IMR-90 (cell line): ENCODE measurements at regions not wholly inside any gene's neighbourhood (a gene's known extent, or its start where the extent isn't known, plus 50 kb on each side); places are given as distances from the start of the nearest gene placed in this dataset.

Experiments used
- ATAC-seq: fragments of 200-7000 bp; cut with Tn5 transposase; 2 replicates; pipeline ENCODE4 v1.9.1; 2020; ENCODE audit warnings: low read depth, mild to moderate bottlenecking, moderate library complexity
- BruUV-seq: library from RNA; stranded (reverse); fragments of 400-500 nt; replicated peaks from 2 replicates; lab custom pipeline; 2021; lab: Mats Ljungman, UMichigan
- CTCF ChIA-PET: fragments of 300-600 bp; formaldehyde crosslinking; extraction: SDS; loops from one replicate; lab custom pipeline; 2021; ENCODE audit warnings: antibody characterized with exemption; lab: Yijun Ruan, JAX
- POLR2A ChIA-PET: fragments of 300-600 bp; sonication (Branson Sonifier 250); formaldehyde crosslinking; loops from one replicate; lab custom pipeline; 2022; ENCODE audit warnings: antibody characterized with exemption; ENCODE audit not compliant: unreplicated experiment; lab: Charles Lee
- DNase-seq: peaks from one replicate; pipeline ENCODE4 v3.0.0; 2013
- H2AFZ ChIP-seq: replicated peaks from 2 replicates; pipeline ENCODE3; 2013; ENCODE audit warnings: low read length, mild to moderate bottlenecking; ENCODE audit not compliant: poor library complexity
- H2AK5ac ChIP-seq: 2 replicates; pipeline ENCODE4 v1.6.1; 2013; ENCODE audit warnings: low read depth, low read length, inconsistent platforms
- H2AK9ac ChIP-seq: replicated peaks from 2 replicates; pipeline ENCODE3; 2013; ENCODE audit warnings: mild to moderate bottlenecking, low read depth, low read length, moderate library complexity; ENCODE audit not compliant: poor library complexity
- H2BK120ac ChIP-seq: 2 replicates; pipeline ENCODE4 v1.6.1; 2013; ENCODE audit warnings: low read depth, low read length, inconsistent platforms
- H2BK15ac ChIP-seq: 3 replicates; pipeline ENCODE4 v1.6.1; 2013; ENCODE audit warnings: low read depth, low read length, inconsistent platforms
- H2BK20ac ChIP-seq: 2 replicates; pipeline ENCODE4 v1.6.1; 2013; ENCODE audit warnings: low read depth, mild to moderate bottlenecking, inconsistent platforms, low read length, moderate library complexity
- H2BK5ac ChIP-seq: 2 replicates; pipeline ENCODE4 v1.6.1; 2013; ENCODE audit warnings: mild to moderate bottlenecking, low read depth, low read length, inconsistent platforms; ENCODE audit not compliant: poor library complexity, severe bottlenecking
- H3K14ac ChIP-seq: replicated peaks from 2 replicates; pipeline ENCODE4 v1.6.1; 2013; ENCODE audit warnings: low read depth, low read length, inconsistent platforms
- H3K18ac ChIP-seq: 2 replicates; pipeline ENCODE4 v1.6.1; 2013; ENCODE audit warnings: low read depth, low read length, control low read depth
- H3K23ac ChIP-seq: 2 replicates; pipeline ENCODE4 v1.6.1; 2013; ENCODE audit warnings: low read depth, low read length, inconsistent platforms
- H3K27ac ChIP-seq: 2 replicates; pipeline ENCODE4 v1.5.1; 2013; ENCODE audit warnings: mild to moderate bottlenecking, control low read depth, low read length; ENCODE audit not compliant: insufficient read depth
- H3K27me3 ChIP-seq: 2 replicates; pipeline ENCODE4 v1.6.1; 2013; ENCODE audit warnings: low read length; ENCODE audit not compliant: control insufficient read depth, insufficient read depth
- H3K36me3 ChIP-seq: 2 replicates; pipeline ENCODE4 v1.6.1; 2013; ENCODE audit warnings: low read length, mixed read lengths; ENCODE audit not compliant: control insufficient read depth, insufficient read depth
- H3K4ac ChIP-seq: 2 replicates; pipeline ENCODE4 v1.6.1; 2013; ENCODE audit warnings: low read depth, low read length, inconsistent platforms
- H3K4me1 ChIP-seq: 2 replicates; pipeline ENCODE4 v1.6.1; 2013; ENCODE audit warnings: low read length, mixed read lengths; ENCODE audit not compliant: control insufficient read depth, insufficient read depth
- H3K4me2 ChIP-seq: 2 replicates; pipeline ENCODE4 v1.6.1; 2013; ENCODE audit warnings: low read depth, mild to moderate bottlenecking, control low read depth, low read length, moderate library complexity
- H3K4me3 ChIP-seq: 2 replicates; pipeline ENCODE4 v1.5.1; 2013; ENCODE audit warnings: low read depth, mild to moderate bottlenecking, control low read depth, low read length, moderate library complexity; ENCODE audit not compliant: insufficient read depth
- H3K56ac ChIP-seq: 2 replicates; pipeline ENCODE4 v1.6.1; 2013; ENCODE audit warnings: low read length, inconsistent platforms; ENCODE audit not compliant: insufficient read depth; ENCODE audit errors: extremely low read depth
- H3K79me1 ChIP-seq, 2 experiments: 2 replicates each; pipeline ENCODE4 v1.6.1; 2013; ENCODE audit warnings: low read length in 2 of 2, inconsistent platforms in 1 of 2, low read depth in 1 of 2
- H3K9ac ChIP-seq: 2 replicates; pipeline ENCODE4 v1.6.1; 2013; ENCODE audit warnings: low read depth, low read length, control low read depth
- H3K9me1 ChIP-seq: 2 replicates; pipeline ENCODE4 v1.6.1; 2013; ENCODE audit warnings: low read length, inconsistent platforms; ENCODE audit not compliant: insufficient read depth
- H3K9me3 ChIP-seq: 2 replicates; pipeline ENCODE4 v1.6.1; 2013; ENCODE audit warnings: low read length; ENCODE audit not compliant: control insufficient read depth, insufficient read depth
- H4K20me1 ChIP-seq: 2 replicates; pipeline ENCODE4 v1.6.1; 2013; ENCODE audit warnings: low read length, inconsistent platforms; ENCODE audit not compliant: insufficient read depth
- H4K5ac ChIP-seq: 2 replicates; pipeline ENCODE4 v1.6.1; 2013; ENCODE audit warnings: mild to moderate bottlenecking, low read depth, low read length, control low read depth
- H4K8ac ChIP-seq, 2 experiments: 2 replicates each; pipeline ENCODE4 v1.6.1; 2013; ENCODE audit warnings: low read depth in 2 of 2, low read length in 2 of 2, control low read depth in 1 of 2, inconsistent platforms in 1 of 2
- H4K91ac ChIP-seq: 2 replicates; pipeline ENCODE4 v1.6.1; 2013; ENCODE audit warnings: low read depth, low read length, inconsistent platforms; ENCODE audit not compliant: insufficient read depth
- BHLHE40 ChIP-seq: fragments of 150-350 bp; IDR thresholded peaks from 2 replicates; pipeline ENCODE4 v1.6.1; 2016; ENCODE audit warnings: mild to moderate bottlenecking, low read depth, low read length
- CEBPB ChIP-seq: IDR thresholded peaks from 2 replicates; pipeline ENCODE4 v1.6.1; 2012; ENCODE audit warnings: low read depth, low read length, improper control_type of control experiment
- CHD1 ChIP-seq: IDR thresholded peaks from 2 replicates; pipeline ENCODE4 v1.6.1; 2012; ENCODE audit warnings: low read depth, low read length, improper control_type of control experiment
- CTCF ChIP-seq: conservative IDR thresholded peaks from 2 replicates; pipeline ENCODE4 v1.5.1; 2012; ENCODE audit warnings: mild to moderate bottlenecking, low read depth, low read length, improper control_type of control experiment
- ELK1 ChIP-seq: fragments of 150-350 bp; IDR thresholded peaks from 2 replicates; pipeline ENCODE4 v1.6.1; 2016; ENCODE audit warnings: low read depth, mild to moderate bottlenecking, low read length, moderate library complexity, borderline replicate concordance
- FOS ChIP-seq: fragments of 150-350 bp; IDR thresholded peaks from 2 replicates; pipeline ENCODE4 v1.6.1; 2016; ENCODE audit warnings: low read depth, low read length
- MAFK ChIP-seq: IDR thresholded peaks from 2 replicates; pipeline ENCODE4 v1.6.1; 2012; ENCODE audit warnings: low read depth, low read length, improper control_type of control experiment
- MAZ ChIP-seq: IDR thresholded peaks from 2 replicates; pipeline ENCODE4 v1.6.1; 2012; ENCODE audit warnings: low read depth, mild to moderate bottlenecking, low read length, improper control_type of control experiment, moderate library complexity, borderline replicate concordance
- MXI1 ChIP-seq: IDR thresholded peaks from 2 replicates; pipeline ENCODE4 v1.6.1; 2012; ENCODE audit warnings: low read depth, mild to moderate bottlenecking, low read length, moderate library complexity, borderline replicate concordance
- NFE2L2 ChIP-seq: fragments of 150-350 bp; IDR thresholded peaks from 2 replicates; pipeline ENCODE4 v1.6.1; 2016; ENCODE audit warnings: low read depth, mild to moderate bottlenecking, low read length
- POLR2A ChIP-seq: IDR thresholded peaks from 2 replicates; pipeline ENCODE4 v1.6.1; 2012; ENCODE audit warnings: mild to moderate bottlenecking, low read depth, low read length
- RAD21 ChIP-seq: IDR thresholded peaks from 2 replicates; pipeline ENCODE4 v1.6.1; 2012; ENCODE audit warnings: low read length, improper control_type of control experiment
- RCOR1 ChIP-seq: IDR thresholded peaks from 2 replicates; pipeline ENCODE4 v1.6.1; 2012; ENCODE audit warnings: mild to moderate bottlenecking, low read length, improper control_type of control experiment; ENCODE audit not compliant: insufficient replicate concordance
- RFX5 ChIP-seq: IDR thresholded peaks from 2 replicates; pipeline ENCODE4 v1.8.0; 2012; ENCODE audit warnings: low read depth, mild to moderate bottlenecking, low read length, moderate library complexity
- SMC3 ChIP-seq: fragments of 150-350 bp; IDR thresholded peaks from 2 replicates; pipeline ENCODE4 v1.6.1; 2016; ENCODE audit warnings: low read depth, mild to moderate bottlenecking, antibody characterized with exemption, low read length, moderate library complexity
- USF2 ChIP-seq: fragments of 150-350 bp; IDR thresholded peaks from 2 replicates; pipeline ENCODE4 v1.6.1; 2017; ENCODE audit warnings: mild to moderate bottlenecking, antibody characterized with exemption, low read length, low read depth
- WGBS, 2 experiments: methylation state at CpG; one replicate each; pipeline versions ENCODE4 v1.1.5 to v1.1.7; 2013; ENCODE audit warnings: missing lambda C conversion rate in 2 of 2; ENCODE audit not compliant: insufficient read length in 1 of 2; ENCODE audit errors: extremely low coverage in 2 of 2; 5-methylcytosine and 5-hydroxymethylcytosine counted together
- dilution Hi-C: fragments of 300-500 bp; cut with HindIII; formaldehyde crosslinking; loops from one replicate; pipeline ENCODE4 v1.14.3; 2018; ENCODE audit warnings: low sequenced_read_pairs; ENCODE audit not compliant: unreplicated experiment
- in situ Hi-C: fragments of 300-500 bp; cut with MboI; formaldehyde crosslinking; loops from 3 replicates; pipeline ENCODE4 v1.14.3; 2019; ENCODE audit warnings: low sequenced_read_pairs, inconsistent platforms, mixed read lengths
- intact Hi-C: fragments of 100-400 bp; cut with micrococcal nuclease; formaldehyde crosslinking; loops from 2 replicates; pipeline ENCODE4 v1.10.0; 2022

- H3K27ac ChIP-seq, result no peak overlapping the region
- no peaks in the 10 kb centered on the region for H3K79me1 ChIP-seq
- CTCF ChIA-PET, result interaction anchor here (0.5 kb wide), 1 partner anchor 9 kb away, joined by 3 read pairs; no protein-coding TSS in a partner anchor
- H3K4me3 ChIP-seq, result no peak overlapping the region
- H2BK20ac ChIP-seq, result no peak overlapping the region
- dilution Hi-C loops, result no loop called here
- no peaks in the 10 kb centered on the region for H3K27me3 ChIP-seq
- intact Hi-C loops, result no loop called here
- H3K36me3 ChIP-seq, result no peaks in the 10 kb centered on the region
- H3K23ac ChIP-seq, result no peak overlapping the region
- BruUV-seq, result no TSS peak
- no peaks in the 10 kb centered on the region for H3K9me3 ChIP-seq
- H3K4me1 ChIP-seq, result no peaks in the 10 kb centered on the region
- in situ Hi-C loops, result no loop called here
- no peak overlapping the region for H2AK5ac ChIP-seq
- no peak overlapping the region for H3K4ac ChIP-seq
- no peak overlapping the region for H3K4me2 ChIP-seq
- H2BK5ac ChIP-seq, result no peak overlapping the region
- no peak overlapping the region for H3K14ac ChIP-seq
- H4K20me1 ChIP-seq, result no peaks in the 10 kb centered on the region
- no peak overlapping the region for H4K5ac ChIP-seq
- POLR2A ChIA-PET, result no interaction called here
- no peak overlapping the region for H2BK120ac ChIP-seq
- H2BK15ac ChIP-seq, result no peak overlapping the region
- DNase-seq, result no peak
- TF ChIP-seq RAD21 (no peak), ELK1 (no peak), POLR2A (no peak), FOS (no peak), CHD1 (no peak), CEBPB (no peak), RCOR1 (no peak), MXI1 (no peak), SMC3 (no peak), NFE2L2 (no peak), CTCF (no peak), USF2 (no peak), MAZ (no peak), BHLHE40 (no peak), MAFK (no peak), RFX5 (no peak)
- no CpG with 5 or more reads among the region's 1 CpG for WGBS, 2 experiments
- H4K8ac ChIP-seq, result no peak overlapping the region
- H4K91ac ChIP-seq, result no peak overlapping the region
- H3K9ac ChIP-seq, result no peak overlapping the region
- no peak overlapping the region for H3K56ac ChIP-seq
- H3K9me1 ChIP-seq, result no peaks in the 10 kb centered on the region
- no peak overlapping the region for H2AFZ ChIP-seq
- no peak overlapping the region for H2AK9ac ChIP-seq
- no peak for ATAC-seq
- H3K18ac ChIP-seq, result no peak overlapping the region
These were observed 424.4 kb downstream of the DSEL start for GRCh38 chr18:67092141-67092540.
